ENCODE measurements at regions not wholly inside any gene's neighbourhood (a gene's known extent, or its start where the extent isn't known, plus 50 kb on each side); places are given as distances from the start of the nearest gene placed in this dataset.

GRCh38 chr11:134908583-134908982, 496.5 kb upstream of the B3GAT1 start:
- no peak for DNase-seq (ENCODE audit: extremely low read depth, low read depth)
- no peak overlapping the region for H3K4me3 ChIP-seq (replicated peaks; ENCODE audit: low read depth, low read length)
- TF ChIP-seq CTCF (IDR thresholded peaks at IDR 0.05; ENCODE audit: low read depth, low read length, missing control alignments) = no peak

GRCh38 chr11:134907636-134908035, 495.6 kb upstream of the B3GAT1 start:
- TF ChIP-seq CTCF (IDR thresholded peaks at IDR 0.05; ENCODE audit: low read depth, low read length, missing control alignments) = no peak
- DNase-seq (ENCODE audit: extremely low read depth, low read depth) = no peak
- no peak overlapping the region for H3K4me3 ChIP-seq (replicated peaks; ENCODE audit: low read depth, low read length)

GRCh38 chr11:134906356-134906955, 494.4 kb upstream of the B3GAT1 start:
- no peak overlapping the region for H3K4me3 ChIP-seq (replicated peaks; ENCODE audit: low read depth, low read length)
- no peak for DNase-seq (ENCODE audit: extremely low read depth, low read depth)
- TF ChIP-seq CTCF (IDR thresholded peaks at IDR 0.05; ENCODE audit: low read depth, low read length, missing control alignments) = no peak

GRCh38 chr11:134905928-134906327, 493.9 kb upstream of the B3GAT1 start:
- TF ChIP-seq CTCF (IDR thresholded peaks at IDR 0.05; ENCODE audit: low read depth, low read length, missing control alignments) = no peak
- no peak overlapping the region for H3K4me3 ChIP-seq (replicated peaks; ENCODE audit: low read depth, low read length)
- no peak for DNase-seq (ENCODE audit: extremely low read depth, low read depth)

- TF ChIP-seq CTCF (IDR thresholded peaks at IDR 0.05; ENCODE audit: low read depth, low read length, missing control alignments) = no peak
- DNase-seq (ENCODE audit: extremely low read depth, low read depth) = no peak
- no peak overlapping the region for H3K4me3 ChIP-seq (replicated peaks; ENCODE audit: low read depth, low read length)
Observed at GRCh38 chr11:134905517-134905916, 493.5 kb upstream of the B3GAT1 start.

GRCh38 chr11:134904103-134904790, 492.2 kb upstream of the B3GAT1 start:
- no peak for TF ChIP-seq CTCF (IDR thresholded peaks at IDR 0.05; ENCODE audit: low read depth, low read length, missing control alignments)
- no peak overlapping the region for H3K4me3 ChIP-seq (replicated peaks; ENCODE audit: low read depth, low read length)
- no peak for DNase-seq (ENCODE audit: extremely low read depth, low read depth)

All from HFF-Myc (cell line).